ENCODE measurements at regions not wholly inside any gene's neighbourhood (a gene's known extent, or its start where the extent isn't known, plus 50 kb on each side); places are given as distances from the start of the nearest gene placed in this dataset.

DNA sequence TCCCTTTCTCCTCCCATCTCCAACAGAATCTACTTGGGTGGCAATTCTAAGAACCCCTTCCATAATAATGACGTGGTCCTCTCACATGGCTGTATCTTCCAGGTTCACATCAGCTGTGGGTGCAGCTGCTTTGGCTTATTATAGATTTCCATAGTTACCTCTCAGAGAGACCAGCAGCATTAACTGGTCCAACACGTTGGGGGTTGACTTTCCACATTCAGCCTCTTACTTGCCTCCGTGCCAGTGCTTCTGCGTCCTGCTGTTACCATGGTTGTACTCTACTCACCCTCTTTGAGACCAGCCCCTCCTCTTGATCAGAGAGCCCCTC is 570.7 kb downstream of the PLCL1 start:
- no peaks in the 10 kb centered on the region for H3K36me3 ChIP-seq (ENCODE audit: low read depth)
- H2AFZ ChIP-seq: no peak overlapping the region
- no peak overlapping the region for H3K4me3 ChIP-seq
- no peaks in the 10 kb centered on the region for H3K9me2 ChIP-seq (ENCODE audit: insufficient read depth)
- H3K4me2 ChIP-seq: no peak overlapping the region
- no TSS peak for BruUV-seq (replicated peaks)
- DNase-seq: no peak
- H4K20me1 ChIP-seq (ENCODE audit: insufficient read depth): no peaks in the 10 kb centered on the region
- intact Hi-C loops (cut with micrococcal nuclease; ENCODE audit: unreplicated experiment): no loop called here
- no peaks in the 10 kb centered on the region for H3K4me1 ChIP-seq (replicated peaks; ENCODE audit: insufficient read depth)
- ChIA-PET CTCF (no interaction called here), POLR2A (ENCODE audit: unreplicated experiment) (no interaction called here)
- no peaks in the 10 kb centered on the region for H3K27me3 ChIP-seq (ENCODE audit: insufficient read depth, low read depth)
- no peaks in the 10 kb centered on the region for H3K79me2 ChIP-seq (ENCODE audit: low read depth)
- no peaks in the 10 kb centered on the region for H3F3A ChIP-seq (ENCODE audit: insufficient read depth, low read depth)
- no peak overlapping the region for H3K27ac ChIP-seq
- TF ChIP-seq, protein P1, sequence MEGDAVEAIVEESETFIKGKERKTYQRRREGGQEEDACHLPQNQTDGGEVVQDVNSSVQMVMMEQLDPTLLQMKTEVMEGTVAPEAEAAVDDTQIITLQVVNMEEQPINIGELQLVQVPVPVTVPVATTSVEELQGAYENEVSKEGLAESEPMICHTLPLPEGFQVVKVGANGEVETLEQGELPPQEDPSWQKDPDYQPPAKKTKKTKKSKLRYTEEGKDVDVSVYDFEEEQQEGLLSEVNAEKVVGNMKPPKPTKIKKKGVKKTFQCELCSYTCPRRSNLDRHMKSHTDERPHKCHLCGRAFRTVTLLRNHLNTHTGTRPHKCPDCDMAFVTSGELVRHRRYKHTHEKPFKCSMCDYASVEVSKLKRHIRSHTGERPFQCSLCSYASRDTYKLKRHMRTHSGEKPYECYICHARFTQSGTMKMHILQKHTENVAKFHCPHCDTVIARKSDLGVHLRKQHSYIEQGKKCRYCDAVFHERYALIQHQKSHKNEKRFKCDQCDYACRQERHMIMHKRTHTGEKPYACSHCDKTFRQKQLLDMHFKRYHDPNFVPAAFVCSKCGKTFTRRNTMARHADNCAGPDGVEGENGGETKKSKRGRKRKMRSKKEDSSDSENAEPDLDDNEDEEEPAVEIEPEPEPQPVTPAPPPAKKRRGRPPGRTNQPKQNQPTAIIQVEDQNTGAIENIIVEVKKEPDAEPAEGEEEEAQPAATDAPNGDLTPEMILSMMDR (conservative IDR thresholded peaks at IDR 0.05): no peak
- no peak for TF ChIP-seq EZH2 (IDR thresholded peaks at IDR 0.05; ENCODE audit: low read depth)
- H3K9me3 ChIP-seq (ENCODE audit: insufficient read depth, low read depth): no peaks in the 10 kb centered on the region

DNA sequence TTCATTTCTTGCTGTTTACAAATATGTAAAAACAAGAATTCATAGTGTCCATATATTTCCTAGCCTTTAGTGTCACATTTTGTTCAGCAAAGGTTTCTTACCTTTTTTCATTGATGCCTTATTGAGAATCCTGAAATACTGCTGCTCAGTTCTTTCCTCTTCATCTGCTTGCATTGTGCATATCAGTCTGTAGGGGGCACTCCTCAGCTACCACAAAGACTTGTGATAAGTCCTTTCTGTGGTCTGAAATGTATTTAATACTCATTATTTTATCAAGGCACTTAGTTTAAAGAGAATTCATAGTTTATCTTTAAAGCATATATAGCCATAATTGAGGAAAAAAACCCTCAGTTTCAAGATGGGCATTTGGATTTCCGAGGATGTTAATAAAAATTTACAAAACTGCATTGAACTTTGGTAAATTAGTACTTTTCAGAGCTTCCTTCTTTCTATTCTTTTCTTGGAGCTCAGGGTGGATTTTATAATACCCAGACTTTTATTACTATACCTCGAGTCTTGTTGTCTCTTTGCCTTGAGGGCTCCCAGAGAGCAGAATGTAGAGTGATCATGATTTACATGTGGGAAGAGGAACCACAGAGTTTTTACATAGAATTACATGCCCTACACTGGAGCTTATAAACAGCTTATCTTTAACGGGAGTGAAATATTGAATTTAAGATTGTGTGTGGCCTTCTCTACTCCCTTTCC is 570.1 kb downstream of the PLCL1 start:
- Histone ChIP-seq H3K9me2 (ENCODE audit: insufficient read depth) (no peaks in the 10 kb centered on the region), H3F3A (ENCODE audit: insufficient read depth, low read depth) (no peaks in the 10 kb centered on the region), H3K27me3 (ENCODE audit: insufficient read depth, low read depth) (no peaks in the 10 kb centered on the region), H3K27ac (no peak overlapping the region), H3K79me2 (ENCODE audit: low read depth) (no peaks in the 10 kb centered on the region), H3K4me3 (no peak overlapping the region), H3K36me3 (ENCODE audit: low read depth) (no peaks in the 10 kb centered on the region), H2AFZ (no peak overlapping the region), H3K9me3 (ENCODE audit: insufficient read depth, low read depth) (no peaks in the 10 kb centered on the region), H4K20me1 (ENCODE audit: insufficient read depth) (no peaks in the 10 kb centered on the region), H3K4me1 (replicated peaks; ENCODE audit: insufficient read depth) (no peaks in the 10 kb centered on the region), H3K4me2 (no peak overlapping the region)
- peak in 1 of 2 experiments; percentile 5 for DNase-seq
- no peak for TF ChIP-seq EZH2 (IDR thresholded peaks at IDR 0.05; ENCODE audit: low read depth)
- TF ChIP-seq, protein P1 (conservative IDR thresholded peaks at IDR 0.05): peak; percentile 78
- CTCF ChIA-PET: no interaction called here
- POLR2A ChIA-PET (ENCODE audit: unreplicated experiment): no interaction called here
- intact Hi-C loops (cut with micrococcal nuclease; ENCODE audit: unreplicated experiment): loop anchor here (5.0 kb wide), 1 partner anchor 1113 kb away; no protein-coding TSS in a partner anchor
- no TSS peak for BruUV-seq (replicated peaks)

DNA sequence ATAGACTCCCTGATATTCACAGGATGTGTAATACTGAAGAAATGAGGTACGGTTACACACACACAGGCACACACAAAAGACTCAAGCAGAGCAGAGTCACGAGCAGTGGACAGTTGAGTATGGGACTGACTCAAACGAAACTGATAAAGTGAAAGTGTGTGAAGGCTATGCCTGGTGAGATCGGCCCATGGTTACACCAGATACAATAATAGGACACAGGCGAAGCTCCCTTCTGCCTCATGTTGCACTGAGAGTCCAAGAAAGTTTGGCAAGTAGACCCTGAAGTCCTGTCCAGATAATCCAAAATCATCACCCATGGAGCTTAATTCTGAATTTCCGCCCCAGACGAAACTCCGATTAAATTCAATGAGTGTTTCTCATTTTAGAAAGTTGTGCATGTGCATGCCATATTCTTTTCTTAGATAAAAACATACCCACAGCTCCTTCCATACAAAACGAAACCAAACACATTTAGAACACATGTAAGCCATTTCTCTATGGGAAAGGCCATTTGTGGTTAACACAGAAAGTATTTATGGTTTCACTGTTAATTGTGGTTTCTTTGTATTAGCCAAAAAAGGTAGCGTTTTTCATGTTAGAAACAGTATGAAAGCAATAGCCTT is 567.6 kb downstream of the PLCL1 start:
- Histone ChIP-seq H3K27me3 (ENCODE audit: insufficient read depth, low read depth) (no peaks in the 10 kb centered on the region), H4K20me1 (ENCODE audit: insufficient read depth) (no peaks in the 10 kb centered on the region), H3K4me2 (peak overlapping the region; percentile 52), H3K36me3 (ENCODE audit: low read depth) (no peaks in the 10 kb centered on the region), H2AFZ (peak overlapping the region; percentile 71), H3K4me1 (replicated peaks; ENCODE audit: insufficient read depth) (no peaks in the 10 kb centered on the region), H3K9me3 (ENCODE audit: insufficient read depth, low read depth) (no peaks in the 10 kb centered on the region), H3K9me2 (ENCODE audit: insufficient read depth) (no peaks in the 10 kb centered on the region), H3K27ac (no peak overlapping the region), H3K4me3 (peak overlapping the region; percentile 25; the same call in 1 of the 2 replicates), H3K79me2 (ENCODE audit: low read depth) (no peaks in the 10 kb centered on the region), H3F3A (ENCODE audit: insufficient read depth, low read depth) (no peaks in the 10 kb centered on the region)
- TF ChIP-seq EZH2 (IDR thresholded peaks at IDR 0.05; ENCODE audit: low read depth): no peak
- TF ChIP-seq, protein P1 (conservative IDR thresholded peaks at IDR 0.05): no peak
- BruUV-seq (replicated peaks): no TSS peak
- CTCF ChIA-PET: no interaction called here
- POLR2A ChIA-PET (ENCODE audit: unreplicated experiment): no interaction called here
- no peak for DNase-seq
- intact Hi-C loops (cut with micrococcal nuclease; ENCODE audit: unreplicated experiment): loop anchor here (5.0 kb wide), 1 partner anchor 1115 kb away; no protein-coding TSS in a partner anchor

Measured in PC-9 (cell line).